CD4-positive, CD25-positive, alpha-beta regulatory T cell (primary cell): ENCODE measurements at regions not wholly inside any gene's neighbourhood (a gene's known extent, or its start where the extent isn't known, plus 50 kb on each side); places are given as distances from the start of the nearest gene placed in this dataset.
"Not testable (repeated sequence)": the region's sequence is repeated elsewhere in the genome, so short reads cannot be mapped to it uniquely, and the experiment has no call there.

Source experiments
- ATAC-seq, 2 donors: fragments of 150-1000 bp; cut with Tn5 transposase; one replicate each; pipeline ENCODE4 v1.10.0; 2021; ENCODE audit warnings: low read depth in 2 of 2, moderate number of reproducible peaks in 2 of 2, moderate library complexity in 1 of 2
- DNase-seq, 3 donors: peaks; one replicate each; pipeline versions ENCODE4 v3.0.0 to v3.0.0-alpha.2; 2012 to 2022; ENCODE audit warnings: mixed read lengths in 1 of 3
- H3K27ac ChIP-seq: one replicate; pipeline ENCODE4 v1.7.0; 2013; ENCODE audit warnings: mild to moderate bottlenecking, low read length; ENCODE audit not compliant: insufficient read depth, poor library complexity, severe bottlenecking
- H3K27me3 ChIP-seq: one replicate; pipeline ENCODE4 v1.7.0; 2013; ENCODE audit warnings: low read length; ENCODE audit not compliant: control insufficient read depth, insufficient read depth
- H3K36me3 ChIP-seq: one replicate; pipeline ENCODE4 v1.7.0; 2013; ENCODE audit warnings: mild to moderate bottlenecking, low read length, moderate library complexity; ENCODE audit not compliant: control insufficient read depth, insufficient read depth
- H3K4me1 ChIP-seq: 2 replicates; pipeline ENCODE4 v1.7.0; 2013; ENCODE audit warnings: mild to moderate bottlenecking, low read length; ENCODE audit not compliant: insufficient read depth, control insufficient read depth, poor library complexity, severe bottlenecking
- H3K4me3 ChIP-seq: one replicate; pipeline ENCODE4 v1.7.0; 2013; ENCODE audit warnings: low read depth, mild to moderate bottlenecking, low read length, moderate library complexity
- H3K9me3 ChIP-seq, 2 experiments: 1 replicate in 1 of 2; 2 replicates in 1 of 2; pipeline ENCODE4 v1.7.0; 2013; ENCODE audit warnings: low read length in 2 of 2, mild to moderate bottlenecking in 1 of 2, moderate library complexity in 1 of 2; ENCODE audit not compliant: control insufficient read depth in 2 of 2
- H3K27ac Mint-ChIP-seq, 3 donors: one replicate each; pipeline ENCODE4 v1.8.0; 2020 to 2022; ENCODE audit warnings: mild to moderate bottlenecking in 3 of 3, mixed read lengths in 3 of 3, moderate library complexity in 2 of 3
- H3K27me3 Mint-ChIP-seq: one replicate; pipeline ENCODE4 v1.8.0; 2022; ENCODE audit warnings: mild to moderate bottlenecking, mixed read lengths
- H3K36me3 Mint-ChIP-seq: one replicate; pipeline ENCODE4 v1.8.0; 2020; ENCODE audit warnings: mixed read lengths
- H3K4me1 Mint-ChIP-seq, 4 donors: one replicate each; pipeline ENCODE4 v1.8.0; 2020 to 2022; ENCODE audit warnings: mixed read lengths in 4 of 4, mild to moderate bottlenecking in 1 of 4
- H3K4me3 Mint-ChIP-seq, 4 donors: one replicate each; pipeline ENCODE4 v1.8.0; 2020 to 2022; ENCODE audit warnings: mild to moderate bottlenecking in 4 of 4, mixed read lengths in 4 of 4, moderate library complexity in 3 of 4
- H3K9me3 Mint-ChIP-seq, 7 donors: one replicate each; pipeline ENCODE4 v1.8.0; 2020 to 2022; ENCODE audit warnings: mixed read lengths in 7 of 7, mild to moderate bottlenecking in 3 of 7, moderate library complexity in 2 of 7

DNA sequence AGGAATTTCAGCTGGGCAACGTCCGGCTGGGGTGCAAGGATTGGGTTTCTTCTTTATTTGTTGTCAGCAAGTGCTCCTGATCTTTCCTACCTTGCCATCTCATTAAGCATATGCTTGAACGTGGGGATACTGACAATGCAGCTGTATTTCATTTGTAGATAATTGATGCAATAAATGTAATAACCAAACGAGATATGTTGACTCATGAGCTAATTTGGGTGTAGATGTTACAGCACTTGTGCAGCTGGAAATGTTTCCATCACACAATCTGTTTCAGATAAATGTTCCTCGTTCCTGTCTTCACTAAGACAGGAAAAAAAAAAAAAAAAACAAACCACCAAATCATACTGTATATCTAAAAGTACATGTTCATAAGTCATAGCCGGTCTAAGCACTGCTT, 123.8 kb downstream of the DMRT2 start:
- H3K4me3 Mint-ChIP-seq, result no peak overlapping the region
- ATAC-seq, result no peak

DNA sequence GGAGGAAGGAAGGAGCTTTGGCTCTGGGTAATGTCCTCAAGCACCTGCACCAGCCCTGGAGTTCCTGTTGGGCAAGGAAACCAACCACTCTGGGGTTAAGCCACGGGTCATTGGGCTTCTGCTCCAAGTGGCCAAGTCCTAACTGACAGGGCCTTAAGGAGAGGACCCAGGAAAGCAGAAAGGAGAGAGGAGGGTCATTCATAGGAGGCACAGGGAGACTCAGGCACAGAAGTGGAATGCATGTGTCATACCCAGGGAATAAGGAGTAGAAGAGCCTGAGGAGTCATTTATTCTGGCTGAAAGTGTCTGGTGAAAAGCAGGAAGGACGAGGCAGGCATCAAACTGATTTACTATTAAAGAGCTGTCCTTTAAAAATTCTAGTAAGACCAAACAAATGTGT, 129.2 kb downstream of the DMRT2 start:
- DNase-seq, result no peak

More for the DNA sequence above, 123.8 kb downstream of the DMRT2 start:
- no peak overlapping the region for H3K27ac Mint-ChIP-seq
- H3K36me3 Mint-ChIP-seq, result no peaks in the 10 kb centered on the region
- Histone ChIP-seq H3K27ac (no peak overlapping the region), H3K4me3 (no peak overlapping the region), H3K9me3 (no peaks in the 10 kb centered on the region), H3K36me3 (no peaks in the 10 kb centered on the region), H3K4me1 (no peaks in the 10 kb centered on the region), H3K27me3 (no peaks in the 10 kb centered on the region)
- no peak for DNase-seq
- H3K9me3 Mint-ChIP-seq, result peaks cover 0 to 12% (median 4%) of the 10 kb centered on the region in 7 donors
- H3K27me3 Mint-ChIP-seq, result no peaks in the 10 kb centered on the region
- H3K4me1 Mint-ChIP-seq, result no peaks in the 10 kb centered on the region

DNA sequence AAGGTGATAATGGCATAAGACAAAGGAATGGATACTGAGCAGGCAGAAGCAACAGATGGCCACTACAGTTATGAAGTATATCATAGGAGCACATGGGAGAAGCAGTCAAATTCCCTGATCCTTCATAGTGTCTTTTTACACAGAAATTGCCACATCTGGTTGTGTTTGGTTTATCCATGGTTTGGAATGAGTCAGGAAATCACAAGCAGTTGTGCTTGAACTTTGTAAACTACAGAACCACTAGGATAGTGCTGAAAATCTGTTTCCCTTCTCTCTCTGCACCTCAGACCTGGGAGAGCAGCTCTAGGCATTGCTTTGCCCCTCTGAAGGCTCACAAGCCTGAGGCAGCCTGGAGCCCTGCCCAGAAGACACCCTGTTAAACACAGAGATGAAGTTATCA, 134.0 kb downstream of the DMRT2 start:
- Mint-ChIP-seq H3K27me3 (no peaks in the 10 kb centered on the region), H3K4me1 (no peaks in the 10 kb centered on the region), H3K9me3 (peaks cover 1 to 11% (median 3%) of the 10 kb centered on the region in 7 donors), H3K4me3 (no peak overlapping the region), H3K27ac (no peak overlapping the region), H3K36me3 (no peaks in the 10 kb centered on the region)
- Histone ChIP-seq H3K4me1 (no peaks in the 10 kb centered on the region), H3K27ac (no peak overlapping the region), H3K4me3 (no peak overlapping the region), H3K27me3 (no peaks in the 10 kb centered on the region), H3K36me3 (no peaks in the 10 kb centered on the region), H3K9me3 (no peaks in the 10 kb centered on the region)
- DNase-seq, result no peak
- no peak for ATAC-seq

More for the DNA sequence above, 129.2 kb downstream of the DMRT2 start:
- Histone ChIP-seq H3K4me1 (no peaks in the 10 kb centered on the region), H3K4me3 (no peak overlapping the region), H3K9me3 (no peaks in the 10 kb centered on the region), H3K27me3 (no peaks in the 10 kb centered on the region), H3K36me3 (no peaks in the 10 kb centered on the region), H3K27ac (no peak overlapping the region)
- H3K27ac Mint-ChIP-seq, result no peak overlapping the region
- no peaks in the 10 kb centered on the region for H3K4me1 Mint-ChIP-seq
- H3K4me3 Mint-ChIP-seq, result no peak overlapping the region
- no peak for ATAC-seq
- H3K36me3 Mint-ChIP-seq, result no peaks in the 10 kb centered on the region
- H3K9me3 Mint-ChIP-seq, result peaks cover 0 to 7% (median 1%) of the 10 kb centered on the region in 7 donors
- H3K27me3 Mint-ChIP-seq, result no peaks in the 10 kb centered on the region

DNA sequence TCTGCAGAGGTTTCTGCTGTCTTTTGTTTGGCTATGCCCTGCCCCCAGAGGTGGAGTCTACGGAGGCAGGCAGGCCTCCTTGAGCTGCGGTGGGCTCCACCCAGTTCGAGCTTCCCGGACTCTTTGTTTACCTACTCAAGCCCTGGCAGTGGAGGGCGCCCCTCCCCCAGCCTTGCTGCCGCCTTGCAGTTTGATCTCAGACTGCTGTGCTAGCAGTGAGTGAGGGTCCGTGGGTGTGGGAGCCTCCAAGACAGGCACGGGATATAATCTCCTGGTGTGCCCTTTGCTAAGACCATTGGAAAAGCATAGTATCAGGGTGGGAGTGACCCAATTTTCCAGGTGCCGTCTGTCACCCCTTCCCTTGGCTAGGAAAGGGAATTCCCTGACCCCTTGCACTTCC, 137.0 kb downstream of the DMRT2 start:
- H3K36me3 Mint-ChIP-seq, H3K27ac ChIP-seq, H3K27ac Mint-ChIP-seq, H3K9me3 ChIP-seq, H3K36me3 ChIP-seq, H3K4me1 ChIP-seq, H3K27me3 Mint-ChIP-seq, ATAC-seq, DNase-seq, H3K4me3 ChIP-seq, H3K27me3 ChIP-seq, H3K4me1 Mint-ChIP-seq, H3K4me3 Mint-ChIP-seq: not testable (repeated sequence)
- H3K9me3 Mint-ChIP-seq, result peaks cover 0 to 13% (median 5%) of the 10 kb centered on the region in 7 donors

DNA sequence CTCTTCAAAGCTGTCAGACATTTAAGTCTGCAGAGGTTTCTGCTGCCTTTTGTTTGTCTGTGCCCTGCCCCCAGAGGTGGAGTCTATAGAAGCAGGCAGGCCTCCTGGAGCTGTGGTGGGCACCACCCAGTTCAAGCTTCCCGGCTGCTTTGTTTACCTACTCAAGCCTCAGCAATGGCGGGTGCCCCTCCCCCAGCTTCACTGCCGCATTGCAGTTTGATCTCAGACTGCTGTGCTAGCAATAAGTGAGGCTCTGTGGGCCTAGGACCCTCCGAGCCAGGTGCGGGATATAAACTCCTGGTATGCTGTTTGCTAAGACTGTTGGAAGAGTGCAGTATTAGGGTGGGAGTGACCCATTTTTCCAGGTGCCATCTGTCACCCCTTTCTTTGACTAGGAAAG, 145.5 kb downstream of the DMRT2 start:
- H3K4me3 ChIP-seq, H3K4me1 Mint-ChIP-seq, H3K4me1 ChIP-seq, H3K9me3 ChIP-seq, H3K27ac Mint-ChIP-seq, ATAC-seq, H3K36me3 ChIP-seq, H3K27me3 Mint-ChIP-seq, H3K36me3 Mint-ChIP-seq, H3K9me3 Mint-ChIP-seq, DNase-seq, H3K27ac ChIP-seq, H3K27me3 ChIP-seq, H3K4me3 Mint-ChIP-seq: not testable (repeated sequence)

DNA sequence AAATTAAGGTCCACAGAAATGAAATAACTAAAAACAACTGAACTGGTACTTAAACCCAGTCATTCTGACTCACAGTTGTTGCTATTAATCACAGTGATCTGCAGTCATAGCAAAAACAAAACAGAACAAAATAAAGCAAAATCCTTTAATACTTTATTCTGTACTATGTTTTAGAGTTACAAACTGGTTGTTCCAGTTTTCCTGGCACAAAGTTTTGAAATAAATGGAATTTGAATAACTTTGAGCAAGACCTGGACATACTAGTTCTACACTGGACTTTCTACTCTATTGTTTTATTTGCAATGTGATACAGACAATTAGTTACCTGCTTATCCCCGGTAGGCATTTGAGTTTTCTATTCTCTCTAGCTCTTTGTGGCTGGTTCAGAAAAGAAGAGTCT, 147.9 kb downstream of the DMRT2 start:
- Mint-ChIP-seq H3K4me3 (no peak overlapping the region), H3K27ac (no peak overlapping the region), H3K36me3 (no peaks in the 10 kb centered on the region), H3K9me3 (peaks cover 0 to 5% (median under 1%) of the 10 kb centered on the region in 7 donors), H3K4me1 (no peaks in the 10 kb centered on the region), H3K27me3 (no peaks in the 10 kb centered on the region)
- Histone ChIP-seq H3K36me3 (no peaks in the 10 kb centered on the region), H3K9me3 (no peaks in the 10 kb centered on the region), H3K27ac (no peak overlapping the region), H3K4me3 (no peak overlapping the region), H3K4me1 (no peaks in the 10 kb centered on the region), H3K27me3 (no peaks in the 10 kb centered on the region)
- DNase-seq (no peak), ATAC-seq (no peak)

DNA sequence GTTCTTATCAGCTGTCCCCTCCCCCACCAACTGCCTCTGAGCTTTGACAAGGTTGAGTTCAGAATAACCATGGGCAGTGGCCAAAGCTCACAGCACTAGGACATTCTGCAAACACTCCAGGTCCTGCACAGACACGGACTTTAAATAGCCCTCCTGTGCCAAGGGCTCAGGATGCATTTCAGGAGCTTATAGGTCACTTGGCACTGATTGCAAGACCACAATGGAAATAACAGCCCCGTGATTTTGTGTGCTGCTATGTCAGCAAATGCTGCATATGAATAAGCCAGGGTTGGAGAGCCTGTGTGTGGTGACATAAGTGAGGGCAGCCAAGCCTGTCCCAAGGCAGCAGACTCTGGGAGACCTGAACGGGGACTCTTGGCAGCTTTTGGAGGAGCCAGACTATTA, 150.7 kb downstream of the DMRT2 start:
- H3K4me1 ChIP-seq, result no peaks in the 10 kb centered on the region
- Mint-ChIP-seq H3K4me1 (no peaks in the 10 kb centered on the region), H3K36me3 (no peaks in the 10 kb centered on the region), H3K4me3 (no peak overlapping the region), H3K9me3 (peaks cover 0 to 5% (median 0%) of the 10 kb centered on the region in 7 donors), H3K27ac (no peak overlapping the region), H3K27me3 (no peaks in the 10 kb centered on the region)
- no peak overlapping the region for H3K27ac ChIP-seq
- no peak overlapping the region for H3K4me3 ChIP-seq
- no peaks in the 10 kb centered on the region for H3K27me3 ChIP-seq
- no peaks in the 10 kb centered on the region for H3K36me3 ChIP-seq
- no peaks in the 10 kb centered on the region for H3K9me3 ChIP-seq
- no peak for DNase-seq
- ATAC-seq, result no peak

DNA sequence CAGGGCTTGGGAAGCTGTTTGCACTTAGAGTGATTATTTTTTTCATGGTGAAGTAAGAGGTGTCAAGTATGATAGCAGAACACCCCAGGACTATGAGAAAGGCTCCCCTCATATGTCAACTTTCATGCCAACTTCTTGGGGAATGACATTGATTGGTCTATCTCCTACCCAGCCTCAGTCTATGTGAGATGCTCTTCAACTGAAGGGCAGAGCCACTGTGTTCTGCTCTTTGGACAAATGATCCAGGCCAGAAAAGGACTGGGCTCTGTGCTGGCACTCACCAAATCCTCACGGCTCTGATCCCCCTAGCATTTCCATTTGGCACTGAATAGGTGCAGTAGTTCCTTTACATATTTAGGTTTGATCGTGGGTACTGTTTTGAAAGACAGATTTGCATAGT, 151.1 kb downstream of the DMRT2 start:
- Histone ChIP-seq H3K27ac (no peak overlapping the region), H3K36me3 (no peaks in the 10 kb centered on the region), H3K4me3 (no peak overlapping the region), H3K27me3 (no peaks in the 10 kb centered on the region), H3K4me1 (no peaks in the 10 kb centered on the region), H3K9me3 (no peaks in the 10 kb centered on the region)
- Mint-ChIP-seq H3K27ac (no peak overlapping the region), H3K9me3 (peaks cover 0 to 3% (median 0%) of the 10 kb centered on the region in 7 donors), H3K27me3 (no peaks in the 10 kb centered on the region), H3K4me1 (no peaks in the 10 kb centered on the region), H3K36me3 (no peaks in the 10 kb centered on the region), H3K4me3 (no peak overlapping the region)
- ATAC-seq (no peak), DNase-seq (no peak)
